Thoracic aorta (tissue), 2 donors: ENCODE measurements at regions not wholly inside any gene's neighbourhood (a gene's known extent, or its start where the extent isn't known, plus 50 kb on each side); places are given as distances from the start of the nearest gene placed in this dataset.

Source experiments
- ATAC-seq: fragments of 150-250 bp; one replicate; pipeline ENCODE4 v1.8.0; 2017; ENCODE audit warnings: low read depth; ENCODE audit not compliant: insufficient number of reproducible peaks, low FRiP score
- DNase-seq: peaks from one replicate; pipeline ENCODE4 v3.0.0-alpha.2; 2020; ENCODE audit warnings: low spot score
- H3K27ac ChIP-seq, 2 donors: fragments of 200-600 bp; sonication (generic); 1 replicate in 1 of 2; 2 replicates in 1 of 2; pipeline ENCODE4 v1.5.1; 2016; ENCODE audit warnings: mild to moderate bottlenecking in 2 of 2, moderate library complexity in 2 of 2
- H3K27me3 ChIP-seq: fragments of 200-600 bp; sonication (generic); replicated peaks from 2 replicates; pipeline ENCODE4 v1.6.0; 2016; ENCODE audit warnings: mild to moderate bottlenecking; ENCODE audit not compliant: insufficient read depth
- H3K36me3 ChIP-seq: fragments of 200-600 bp; sonication (generic); one replicate; pipeline ENCODE4 v1.5.1; 2016
- H3K4me1 ChIP-seq, 2 donors: fragments of 200-600 bp; sonication (generic); 1 replicate in 1 of 2; 2 replicates in 1 of 2; pipeline versions ENCODE4 v1.5.1 to v1.6.0; 2016; ENCODE audit warnings: low read depth in 2 of 2, mild to moderate bottlenecking in 1 of 2; ENCODE audit not compliant: control insufficient read depth in 1 of 2
- H3K4me3 ChIP-seq: fragments of 200-600 bp; sonication (generic); 2 replicates; pipeline ENCODE4 v1.5.1; 2016; ENCODE audit warnings: mild to moderate bottlenecking
- H3K9me3 ChIP-seq: fragments of 200-600 bp; sonication (generic); 2 replicates; pipeline ENCODE4 v1.5.1; 2016
- TF ChIP-seq, protein P1 (sequence below): fragments of 200-600 bp; sonication (generic); IDR thresholded peaks from one replicate; pipeline ENCODE4 v1.5.1; 2019; ENCODE audit warnings: antibody characterized with exemption

DNA sequence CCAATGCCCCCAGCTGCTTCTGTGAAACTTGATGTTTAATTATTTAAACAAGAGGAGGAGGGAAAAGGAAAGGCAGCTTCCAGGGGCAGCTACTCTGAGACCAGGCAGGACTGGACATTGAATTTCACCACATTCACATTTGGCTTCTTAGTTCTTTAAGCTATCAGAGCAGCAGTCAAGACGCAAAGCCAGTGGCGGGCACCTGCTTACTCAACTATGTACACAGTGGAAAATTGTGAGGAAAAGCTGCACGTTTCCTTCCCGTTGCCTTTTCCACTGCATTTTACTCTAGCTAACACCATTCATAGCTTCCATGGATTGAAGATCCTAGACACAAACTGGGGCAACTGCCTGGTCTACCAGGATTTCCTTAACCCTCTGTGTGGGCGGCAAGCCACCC is 200.3 kb downstream of the ERCC6L2 start:
- no peak overlapping the region for H3K27ac ChIP-seq
- no peak for ATAC-seq
- H3K9me3 ChIP-seq, result no peaks in the 10 kb centered on the region

DNA sequence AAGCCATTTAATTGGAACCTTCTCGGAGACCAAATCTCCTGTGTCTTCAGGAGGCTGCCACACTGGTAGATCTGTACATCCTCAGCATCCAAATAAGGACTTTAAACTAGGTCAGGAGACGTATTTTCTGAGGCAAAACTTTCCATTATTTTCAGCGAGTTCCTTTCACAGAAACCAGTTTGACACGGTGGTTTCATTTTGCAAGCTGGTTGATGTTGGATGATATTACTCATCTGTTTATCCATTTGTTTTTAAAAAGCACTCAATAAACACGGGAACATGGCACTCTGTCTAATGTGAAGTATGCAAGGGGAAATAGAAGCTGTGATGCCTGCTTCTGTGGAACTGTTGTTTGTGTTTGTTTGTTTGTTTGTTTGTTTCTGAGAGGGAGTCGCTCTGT is 199.6 kb downstream of the ERCC6L2 start:
- Histone ChIP-seq H3K4me1 (peaks cover 0 to 25% of the 10 kb centered on the region in 2 donors), H3K27me3 (no peaks in the 10 kb centered on the region), H3K9me3 (no peaks in the 10 kb centered on the region), H3K36me3 (no peaks in the 10 kb centered on the region), H3K27ac (no peak overlapping the region), H3K4me3 (no peak overlapping the region)
- no peak for DNase-seq
- TF ChIP-seq, protein P1, sequence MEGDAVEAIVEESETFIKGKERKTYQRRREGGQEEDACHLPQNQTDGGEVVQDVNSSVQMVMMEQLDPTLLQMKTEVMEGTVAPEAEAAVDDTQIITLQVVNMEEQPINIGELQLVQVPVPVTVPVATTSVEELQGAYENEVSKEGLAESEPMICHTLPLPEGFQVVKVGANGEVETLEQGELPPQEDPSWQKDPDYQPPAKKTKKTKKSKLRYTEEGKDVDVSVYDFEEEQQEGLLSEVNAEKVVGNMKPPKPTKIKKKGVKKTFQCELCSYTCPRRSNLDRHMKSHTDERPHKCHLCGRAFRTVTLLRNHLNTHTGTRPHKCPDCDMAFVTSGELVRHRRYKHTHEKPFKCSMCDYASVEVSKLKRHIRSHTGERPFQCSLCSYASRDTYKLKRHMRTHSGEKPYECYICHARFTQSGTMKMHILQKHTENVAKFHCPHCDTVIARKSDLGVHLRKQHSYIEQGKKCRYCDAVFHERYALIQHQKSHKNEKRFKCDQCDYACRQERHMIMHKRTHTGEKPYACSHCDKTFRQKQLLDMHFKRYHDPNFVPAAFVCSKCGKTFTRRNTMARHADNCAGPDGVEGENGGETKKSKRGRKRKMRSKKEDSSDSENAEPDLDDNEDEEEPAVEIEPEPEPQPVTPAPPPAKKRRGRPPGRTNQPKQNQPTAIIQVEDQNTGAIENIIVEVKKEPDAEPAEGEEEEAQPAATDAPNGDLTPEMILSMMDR, result no peak
- no peak for ATAC-seq

More for the DNA sequence above, 200.3 kb downstream of the ERCC6L2 start:
- TF ChIP-seq, protein P1, result no peak
- H3K27me3 ChIP-seq, result no peaks in the 10 kb centered on the region
- DNase-seq, result no peak
- peaks cover 0 to 25% of the 10 kb centered on the region in 2 donors for H3K4me1 ChIP-seq
- no peaks in the 10 kb centered on the region for H3K36me3 ChIP-seq
- H3K4me3 ChIP-seq, result no peak overlapping the region

DNA sequence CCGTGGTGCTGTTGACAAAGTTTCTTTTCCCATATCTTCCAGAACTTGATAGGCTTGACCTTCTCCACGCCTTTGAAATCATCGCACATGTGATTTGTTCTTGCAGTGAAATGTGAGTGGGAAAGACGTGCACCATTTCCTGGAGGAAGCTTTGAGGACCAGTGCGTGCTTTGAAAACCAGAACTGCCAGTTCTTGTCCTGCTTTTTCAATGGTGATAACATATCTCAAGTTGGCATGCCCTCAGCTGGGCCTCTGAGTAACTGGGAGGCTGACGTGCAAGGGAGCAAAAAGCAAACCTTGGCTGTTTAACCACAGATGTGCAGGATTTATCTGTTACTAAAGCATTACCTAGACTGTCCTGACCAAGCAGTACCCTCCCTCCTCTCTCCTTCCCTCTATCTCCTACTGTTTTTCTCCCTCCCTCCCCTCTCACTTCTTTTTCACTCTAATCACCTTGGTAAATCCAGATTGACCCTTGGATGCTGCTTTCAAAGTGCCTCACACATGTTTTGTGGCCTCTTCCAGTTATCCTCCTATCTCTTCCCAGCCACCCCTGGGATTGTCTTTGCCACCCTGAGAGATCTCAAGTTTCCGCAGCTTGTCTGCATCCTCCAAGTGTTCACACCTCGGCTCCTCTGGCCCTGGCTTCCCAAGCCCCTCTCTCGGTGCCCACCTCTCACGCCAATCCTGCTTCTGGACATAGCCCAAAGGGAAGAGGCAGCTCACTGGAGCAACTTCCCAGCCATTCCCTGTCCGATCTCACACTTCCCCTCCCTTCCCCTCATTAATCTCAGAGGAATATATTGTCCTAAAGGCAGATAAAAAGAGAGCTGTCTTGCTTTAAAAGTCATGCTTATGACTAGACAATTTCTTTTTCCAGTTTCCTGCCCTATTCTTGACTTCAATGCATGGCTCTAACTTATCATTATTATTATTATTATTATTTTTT is 198.3 kb downstream of the ERCC6L2 start:
- Histone ChIP-seq H3K9me3 (no peaks in the 10 kb centered on the region), H3K36me3 (no peaks in the 10 kb centered on the region), H3K4me3 (no peak overlapping the region), H3K27me3 (no peaks in the 10 kb centered on the region), H3K27ac (no peak overlapping the region), H3K4me1 (peaks cover 1 to 24% of the 10 kb centered on the region in 2 donors)
- DNase-seq, result no peak
- TF ChIP-seq, protein P1, result no peak
- ATAC-seq, result no peak

DNA sequence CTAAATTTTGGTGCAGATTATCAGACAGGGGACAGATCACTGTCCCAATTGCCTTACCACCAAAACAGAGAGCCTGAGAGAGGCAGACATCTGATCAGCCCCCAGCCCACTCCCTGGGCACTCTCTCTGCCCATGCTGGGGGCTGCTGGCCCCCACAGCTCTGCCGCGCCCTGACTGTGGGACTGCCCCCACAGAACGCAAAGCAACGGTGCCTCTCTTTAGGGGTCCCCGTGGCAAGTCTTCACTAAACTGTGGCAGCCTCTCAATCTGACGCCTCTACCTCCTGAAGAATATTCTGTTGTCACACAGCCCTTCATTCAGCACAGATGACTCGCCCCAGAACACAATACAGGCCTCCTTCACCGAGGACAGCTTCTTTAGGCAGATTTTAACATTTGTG is 197.4 kb downstream of the ERCC6L2 start:
- Histone ChIP-seq H3K4me3 (no peak overlapping the region), H3K27me3 (no peaks in the 10 kb centered on the region), H3K27ac (no peak overlapping the region), H3K36me3 (no peaks in the 10 kb centered on the region), H3K4me1 (peaks cover 2 to 31% of the 10 kb centered on the region in 2 donors), H3K9me3 (no peaks in the 10 kb centered on the region)
- TF ChIP-seq, protein P1, result no peak
- ATAC-seq, result no peak
- no peak for DNase-seq

DNA sequence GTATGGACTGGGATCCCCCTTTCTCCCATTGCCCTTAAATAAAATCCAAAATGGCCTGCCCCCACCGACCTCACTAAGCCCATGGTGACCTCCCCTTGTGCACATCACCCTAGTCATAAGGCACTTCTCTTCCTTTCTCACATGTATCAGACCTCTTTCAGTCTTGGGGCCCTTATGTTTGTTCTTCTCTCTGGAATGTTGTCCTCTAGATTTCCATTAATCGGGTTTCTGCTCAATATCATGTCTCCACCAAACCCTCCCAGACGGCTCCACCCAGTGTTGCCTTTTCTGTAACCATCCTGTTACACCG is 196.3 kb downstream of the ERCC6L2 start:
- no peak overlapping the region for H3K27ac ChIP-seq
- TF ChIP-seq, protein P1, result no peak
- H3K36me3 ChIP-seq, result no peaks in the 10 kb centered on the region
- peaks cover 7 to 40% of the 10 kb centered on the region in 2 donors for H3K4me1 ChIP-seq
- H3K9me3 ChIP-seq, result no peaks in the 10 kb centered on the region
- no peak overlapping the region for H3K4me3 ChIP-seq
- DNase-seq (no peak), ATAC-seq (no peak)
- H3K27me3 ChIP-seq, result no peaks in the 10 kb centered on the region
